ENCODE measurements at regions not wholly inside any gene's neighbourhood (a gene's known extent, or its start where the extent isn't known, plus 50 kb on each side); places are given as distances from the start of the nearest gene placed in this dataset.

- Histone ChIP-seq H3K4me3 (ENCODE audit: low read depth in 1 of 5, low read length in 5 of 5) (no peak overlapping the region), H3K9me3 (ENCODE audit: control insufficient read depth in 5 of 5, low read length in 5 of 5) (no peaks in the 10 kb centered on the region), H3K9ac (ENCODE audit: low read length in 5 of 5) (no peak overlapping the region), H3K36me3 (ENCODE audit: control insufficient read depth in 5 of 5, insufficient read depth in 5 of 5, low read length in 5 of 5) (no peaks in the 10 kb centered on the region), H3K27me3 (ENCODE audit: control insufficient read depth in 5 of 5, insufficient read depth in 4 of 5, low read length in 5 of 5) (no peaks in the 10 kb centered on the region), H3K27ac (ENCODE audit: low read depth, low read length) (no peak overlapping the region), H3K4me1 (ENCODE audit: control insufficient read depth in 5 of 5, insufficient read depth in 5 of 5, low read length in 5 of 5) (no peaks in the 10 kb centered on the region)
Observed at GRCh38 chr2:67487993-67488392, 90.9 kb downstream of the ETAA1 start.

- Histone ChIP-seq H3K27me3 (ENCODE audit: control insufficient read depth in 5 of 5, insufficient read depth in 4 of 5, low read length in 5 of 5) (no peaks in the 10 kb centered on the region), H3K27ac (ENCODE audit: low read depth, low read length) (no peak overlapping the region), H3K36me3 (ENCODE audit: control insufficient read depth in 5 of 5, insufficient read depth in 5 of 5, low read length in 5 of 5) (no peaks in the 10 kb centered on the region), H3K4me1 (ENCODE audit: control insufficient read depth in 5 of 5, insufficient read depth in 5 of 5, low read length in 5 of 5) (no peaks in the 10 kb centered on the region), H3K4me3 (ENCODE audit: low read depth in 1 of 5, low read length in 5 of 5) (no peak overlapping the region), H3K9me3 (ENCODE audit: control insufficient read depth in 5 of 5, low read length in 5 of 5) (no peaks in the 10 kb centered on the region), H3K9ac (ENCODE audit: low read length in 5 of 5) (no peak overlapping the region)
Observed at GRCh38 chr2:67489396-67489795, 92.3 kb downstream of the ETAA1 start.

- Histone ChIP-seq H3K27me3 (ENCODE audit: control insufficient read depth in 5 of 5, insufficient read depth in 4 of 5, low read length in 5 of 5) (no peaks in the 10 kb centered on the region), H3K27ac (ENCODE audit: low read depth, low read length) (no peak overlapping the region), H3K4me3 (ENCODE audit: low read depth in 1 of 5, low read length in 5 of 5) (no peak overlapping the region), H3K9me3 (ENCODE audit: control insufficient read depth in 5 of 5, low read length in 5 of 5) (no peaks in the 10 kb centered on the region), H3K36me3 (ENCODE audit: control insufficient read depth in 5 of 5, insufficient read depth in 5 of 5, low read length in 5 of 5) (no peaks in the 10 kb centered on the region), H3K9ac (ENCODE audit: low read length in 5 of 5) (no peak overlapping the region), H3K4me1 (ENCODE audit: control insufficient read depth in 5 of 5, insufficient read depth in 5 of 5, low read length in 5 of 5) (peaks cover 0 to 18% (median 10%) of the 10 kb centered on the region in 5 donors)
Observed at GRCh38 chr2:67498931-67499330, 101.8 kb downstream of the ETAA1 start.

GRCh38 chr2:67499989-67500388, 102.9 kb downstream of the ETAA1 start:
- H3K9ac ChIP-seq (ENCODE audit: low read length in 5 of 5) = no peak overlapping the region
- H3K4me3 ChIP-seq (ENCODE audit: low read depth in 1 of 5, low read length in 5 of 5) = no peak overlapping the region
- no peaks in the 10 kb centered on the region for H3K27me3 ChIP-seq (ENCODE audit: control insufficient read depth in 5 of 5, insufficient read depth in 4 of 5, low read length in 5 of 5)
- no peaks in the 10 kb centered on the region for H3K9me3 ChIP-seq (ENCODE audit: control insufficient read depth in 5 of 5, low read length in 5 of 5)
- H3K27ac ChIP-seq (ENCODE audit: low read depth, low read length) = no peak overlapping the region
- peaks cover 0 to 18% (median 10%) of the 10 kb centered on the region in 5 donors for H3K4me1 ChIP-seq (ENCODE audit: control insufficient read depth in 5 of 5, insufficient read depth in 5 of 5, low read length in 5 of 5)
- no peaks in the 10 kb centered on the region for H3K36me3 ChIP-seq (ENCODE audit: control insufficient read depth in 5 of 5, insufficient read depth in 5 of 5, low read length in 5 of 5)

- Histone ChIP-seq H3K27me3 (ENCODE audit: control insufficient read depth in 5 of 5, insufficient read depth in 4 of 5, low read length in 5 of 5) (no peaks in the 10 kb centered on the region), H3K4me1 (ENCODE audit: control insufficient read depth in 5 of 5, insufficient read depth in 5 of 5, low read length in 5 of 5) (peaks cover 0 to 18% (median 10%) of the 10 kb centered on the region in 5 donors), H3K9ac (ENCODE audit: low read length in 5 of 5) (no peak overlapping the region), H3K36me3 (ENCODE audit: control insufficient read depth in 5 of 5, insufficient read depth in 5 of 5, low read length in 5 of 5) (no peaks in the 10 kb centered on the region), H3K4me3 (ENCODE audit: low read depth in 1 of 5, low read length in 5 of 5) (no peak overlapping the region), H3K9me3 (ENCODE audit: control insufficient read depth in 5 of 5, low read length in 5 of 5) (no peaks in the 10 kb centered on the region), H3K27ac (ENCODE audit: low read depth, low read length) (no peak overlapping the region)
Observed at GRCh38 chr2:67500541-67500940, 103.4 kb downstream of the ETAA1 start.

- no peaks in the 10 kb centered on the region for H3K27me3 ChIP-seq (ENCODE audit: control insufficient read depth in 5 of 5, insufficient read depth in 4 of 5, low read length in 5 of 5)
- no peak overlapping the region for H3K4me3 ChIP-seq (ENCODE audit: low read depth in 1 of 5, low read length in 5 of 5)
- H3K36me3 ChIP-seq (ENCODE audit: control insufficient read depth in 5 of 5, insufficient read depth in 5 of 5, low read length in 5 of 5) = no peaks in the 10 kb centered on the region
- H3K4me1 ChIP-seq (ENCODE audit: control insufficient read depth in 5 of 5, insufficient read depth in 5 of 5, low read length in 5 of 5) = peaks cover 0 to 18% (median 10%) of the 10 kb centered on the region in 5 donors
- no peak overlapping the region for H3K27ac ChIP-seq (ENCODE audit: low read depth, low read length)
- H3K9me3 ChIP-seq (ENCODE audit: control insufficient read depth in 5 of 5, low read length in 5 of 5) = no peaks in the 10 kb centered on the region
- H3K9ac ChIP-seq (ENCODE audit: low read length in 5 of 5) = no peak overlapping the region
Observed at GRCh38 chr2:67502346-67503065, 105.4 kb downstream of the ETAA1 start.

- H3K9ac ChIP-seq (ENCODE audit: low read length in 5 of 5) = no peak overlapping the region
- no peaks in the 10 kb centered on the region for H3K36me3 ChIP-seq (ENCODE audit: control insufficient read depth in 5 of 5, insufficient read depth in 5 of 5, low read length in 5 of 5)
- no peaks in the 10 kb centered on the region for H3K9me3 ChIP-seq (ENCODE audit: control insufficient read depth in 5 of 5, low read length in 5 of 5)
- no peaks in the 10 kb centered on the region for H3K27me3 ChIP-seq (ENCODE audit: control insufficient read depth in 5 of 5, insufficient read depth in 4 of 5, low read length in 5 of 5)
- peaks cover 0 to 18% (median 10%) of the 10 kb centered on the region in 5 donors for H3K4me1 ChIP-seq (ENCODE audit: control insufficient read depth in 5 of 5, insufficient read depth in 5 of 5, low read length in 5 of 5)
- H3K4me3 ChIP-seq (ENCODE audit: low read depth in 1 of 5, low read length in 5 of 5) = no peak overlapping the region
- H3K27ac ChIP-seq (ENCODE audit: low read depth, low read length) = no peak overlapping the region
Observed at GRCh38 chr2:67503066-67503795, 106.1 kb downstream of the ETAA1 start.

GRCh38 chr2:67510745-67511144, 113.6 kb downstream of the ETAA1 start:
- Histone ChIP-seq H3K4me3 (ENCODE audit: low read depth in 1 of 5, low read length in 5 of 5) (no peak overlapping the region), H3K27ac (ENCODE audit: low read depth, low read length) (no peak overlapping the region), H3K9ac (ENCODE audit: low read length in 5 of 5) (no peak overlapping the region)

GRCh38 chr2:67514515-67514914, 117.4 kb downstream of the ETAA1 start:
- no peaks in the 10 kb centered on the region for H3K4me1 ChIP-seq (ENCODE audit: control insufficient read depth in 5 of 5, insufficient read depth in 5 of 5, low read length in 5 of 5)
- no peaks in the 10 kb centered on the region for H3K9me3 ChIP-seq (ENCODE audit: control insufficient read depth in 5 of 5, low read length in 5 of 5)
- H3K27ac ChIP-seq (ENCODE audit: low read depth, low read length) = no peak overlapping the region
- no peaks in the 10 kb centered on the region for H3K36me3 ChIP-seq (ENCODE audit: control insufficient read depth in 5 of 5, insufficient read depth in 5 of 5, low read length in 5 of 5)
- H3K9ac ChIP-seq (ENCODE audit: low read length in 5 of 5) = no peak overlapping the region
- H3K4me3 ChIP-seq (ENCODE audit: low read depth in 1 of 5, low read length in 5 of 5) = no peak overlapping the region
- no peaks in the 10 kb centered on the region for H3K27me3 ChIP-seq (ENCODE audit: control insufficient read depth in 5 of 5, insufficient read depth in 4 of 5, low read length in 5 of 5)

More at GRCh38 chr2:67510745-67511144, 113.6 kb downstream of the ETAA1 start:
- Histone ChIP-seq H3K27me3 (ENCODE audit: control insufficient read depth in 5 of 5, insufficient read depth in 4 of 5, low read length in 5 of 5) (no peaks in the 10 kb centered on the region), H3K9me3 (ENCODE audit: control insufficient read depth in 5 of 5, low read length in 5 of 5) (no peaks in the 10 kb centered on the region), H3K36me3 (ENCODE audit: control insufficient read depth in 5 of 5, insufficient read depth in 5 of 5, low read length in 5 of 5) (no peaks in the 10 kb centered on the region), H3K4me1 (ENCODE audit: control insufficient read depth in 5 of 5, insufficient read depth in 5 of 5, low read length in 5 of 5) (no peaks in the 10 kb centered on the region)

GRCh38 chr2:67515056-67515455, 117.9 kb downstream of the ETAA1 start:
- H3K4me1 ChIP-seq (ENCODE audit: control insufficient read depth in 5 of 5, insufficient read depth in 5 of 5, low read length in 5 of 5) = no peaks in the 10 kb centered on the region
- H3K9me3 ChIP-seq (ENCODE audit: control insufficient read depth in 5 of 5, low read length in 5 of 5) = no peaks in the 10 kb centered on the region
- no peak overlapping the region for H3K4me3 ChIP-seq (ENCODE audit: low read depth in 1 of 5, low read length in 5 of 5)
- H3K27me3 ChIP-seq (ENCODE audit: control insufficient read depth in 5 of 5, insufficient read depth in 4 of 5, low read length in 5 of 5) = no peaks in the 10 kb centered on the region
- no peaks in the 10 kb centered on the region for H3K36me3 ChIP-seq (ENCODE audit: control insufficient read depth in 5 of 5, insufficient read depth in 5 of 5, low read length in 5 of 5)
- H3K27ac ChIP-seq (ENCODE audit: low read depth, low read length) = no peak overlapping the region
- no peak overlapping the region for H3K9ac ChIP-seq (ENCODE audit: low read length in 5 of 5)
